GM18511 (cell line): ENCODE measurements at regions not wholly inside any gene's neighbourhood (a gene's known extent, or its start where the extent isn't known, plus 50 kb on each side); places are given as distances from the start of the nearest gene placed in this dataset.

ENCODE experiments used
- ATAC-seq: cut with Tn5 transposase; IDR thresholded peaks from one replicate; pipeline ENCODE4 v1.9.1; 2021; ENCODE audit warnings: mild to moderate bottlenecking, moderate library complexity; ENCODE audit not compliant: unreplicated experiment

DNA sequence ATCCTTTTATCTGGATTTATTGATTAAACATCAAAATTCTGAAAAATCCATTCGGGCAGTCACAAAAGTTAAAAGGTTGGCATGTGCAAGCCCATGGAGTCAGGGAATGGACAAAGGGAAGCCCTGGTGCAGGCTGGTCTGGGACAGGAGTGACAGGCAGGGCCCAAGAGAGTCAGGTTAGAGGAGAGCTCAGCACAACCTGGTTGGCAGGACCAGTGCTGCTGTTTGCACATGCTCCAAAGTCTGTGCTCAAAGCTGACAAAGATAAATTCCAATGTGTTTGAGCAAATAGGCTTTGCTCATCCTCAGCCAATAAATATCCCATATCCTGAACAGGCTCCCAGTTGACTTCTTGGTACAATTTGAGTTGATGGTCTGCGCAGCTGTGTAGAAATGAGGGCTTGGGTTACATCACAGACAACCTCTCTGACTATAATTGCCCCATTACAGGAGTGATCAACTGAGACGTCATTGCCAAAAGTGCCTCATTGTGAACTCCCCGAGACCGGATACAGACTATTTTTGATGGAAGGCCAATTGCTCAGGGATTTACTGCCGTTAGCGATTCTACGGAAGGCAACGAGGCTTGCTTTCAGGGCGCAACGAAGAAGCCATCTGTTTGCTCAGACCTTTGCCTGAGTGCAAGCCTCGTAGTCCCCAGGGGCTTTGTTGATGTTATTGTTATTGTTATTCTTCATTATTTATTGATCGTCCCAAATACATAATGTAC is 1008.1 kb upstream of the TENM3 start:
- no peak for ATAC-seq

DNA sequence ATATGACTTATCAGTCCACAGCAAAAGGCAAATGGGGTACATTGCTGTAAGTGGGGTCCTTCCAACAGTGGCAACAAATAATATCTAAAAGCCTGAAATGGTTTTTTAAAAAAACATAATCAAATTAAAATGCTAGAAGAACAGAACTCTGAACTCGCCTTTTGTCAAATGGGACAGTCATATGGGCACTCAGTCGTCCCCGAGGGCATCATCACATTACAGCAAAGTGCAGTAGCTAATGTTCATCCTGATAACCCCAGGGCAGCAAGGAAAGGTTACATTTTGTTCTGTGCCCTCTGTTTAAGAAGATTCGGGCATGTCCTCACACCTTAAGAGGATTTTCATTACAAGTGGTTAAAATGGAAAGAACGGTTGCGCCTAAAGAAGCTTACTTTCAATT is 997.9 kb upstream of the TENM3 start:
- ATAC-seq: no peak

DNA sequence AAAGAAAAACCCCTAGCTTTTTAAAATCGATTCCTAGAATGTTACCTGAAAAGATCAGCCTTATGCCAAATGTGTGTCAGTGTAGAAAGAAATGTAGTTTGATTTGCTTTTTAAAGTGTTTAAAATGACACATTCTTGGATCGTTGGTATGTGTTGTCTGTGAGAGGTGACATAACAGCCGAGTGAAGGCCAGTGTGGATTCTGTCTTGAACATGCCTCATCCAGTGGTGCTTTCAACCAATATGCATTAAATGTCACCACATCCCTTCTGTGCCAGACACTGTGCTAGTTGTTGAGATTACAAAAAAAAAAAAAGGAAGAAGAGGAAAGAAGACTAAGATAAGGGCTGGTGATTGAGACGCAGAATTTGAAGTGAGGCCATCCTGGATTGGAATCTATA is 994.2 kb upstream of the TENM3 start:
- no peak for ATAC-seq

DNA sequence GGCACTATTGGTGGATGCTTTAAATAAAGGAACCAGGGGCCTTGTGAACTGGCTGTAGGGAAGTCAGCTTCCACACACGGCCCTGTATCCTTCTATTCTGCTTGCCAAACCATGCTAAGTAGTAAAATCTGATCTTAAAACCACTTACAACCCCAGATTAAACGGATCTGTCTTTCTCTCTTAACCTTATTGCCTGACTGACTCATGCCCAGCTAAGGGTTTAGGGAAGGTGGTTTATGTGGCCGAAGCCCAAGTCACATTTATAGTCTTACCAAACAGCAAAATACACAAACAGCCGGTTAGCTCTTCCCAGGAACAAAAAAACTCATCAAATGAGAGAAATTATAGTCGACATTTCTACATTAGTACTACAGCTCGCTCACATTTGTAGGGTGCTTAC is 988.4 kb upstream of the TENM3 start:
- no peak for ATAC-seq

DNA sequence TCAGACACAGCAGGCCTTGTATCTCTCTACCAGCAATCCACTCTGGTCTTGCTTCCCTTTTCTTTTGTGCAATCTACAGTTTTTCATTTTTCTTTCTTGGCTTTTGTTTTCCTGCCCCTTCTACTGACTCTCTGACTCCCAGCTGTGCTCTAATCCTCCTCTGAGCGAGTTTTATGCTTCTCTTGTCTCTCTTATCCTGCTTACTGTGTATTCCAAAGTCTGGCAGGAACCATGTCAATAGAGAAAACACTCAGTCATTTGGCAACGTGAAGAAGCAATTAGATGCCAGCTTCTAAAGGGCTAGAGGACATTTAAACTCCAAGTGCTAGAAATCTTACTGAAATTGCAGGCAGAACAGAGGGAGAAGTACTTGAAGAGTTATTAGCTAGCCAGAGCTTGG is 984.6 kb upstream of the TENM3 start:
- ATAC-seq: no peak

DNA sequence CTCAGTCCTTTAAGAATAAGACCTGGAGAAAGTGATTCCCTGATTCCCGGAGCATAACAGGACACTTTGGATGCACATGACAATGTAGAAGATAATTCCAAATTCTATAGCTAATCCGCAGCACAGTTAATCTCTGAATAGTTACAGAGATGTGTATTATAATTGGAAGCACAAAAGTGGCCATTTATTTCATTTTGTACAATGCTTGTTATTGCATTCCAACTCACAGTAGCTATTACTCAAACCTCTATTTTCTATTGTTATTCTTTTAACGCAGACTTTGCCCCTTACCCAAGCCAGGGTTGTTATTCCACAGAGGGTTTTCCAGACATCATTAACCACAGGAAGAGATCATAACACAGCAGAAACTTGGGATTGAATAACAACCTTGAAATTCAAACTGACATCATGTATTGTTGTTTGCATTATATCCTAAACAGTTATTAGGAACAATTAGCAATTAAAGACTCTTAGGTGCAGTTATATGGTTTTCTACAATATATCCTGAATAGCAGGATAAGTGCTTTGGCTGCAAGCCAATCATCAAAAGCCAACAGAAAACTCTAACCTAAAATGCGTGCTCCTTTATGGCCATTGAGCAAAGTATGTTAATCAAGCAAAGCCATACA is 984.0 kb upstream of the TENM3 start:
- ATAC-seq: no peak

DNA sequence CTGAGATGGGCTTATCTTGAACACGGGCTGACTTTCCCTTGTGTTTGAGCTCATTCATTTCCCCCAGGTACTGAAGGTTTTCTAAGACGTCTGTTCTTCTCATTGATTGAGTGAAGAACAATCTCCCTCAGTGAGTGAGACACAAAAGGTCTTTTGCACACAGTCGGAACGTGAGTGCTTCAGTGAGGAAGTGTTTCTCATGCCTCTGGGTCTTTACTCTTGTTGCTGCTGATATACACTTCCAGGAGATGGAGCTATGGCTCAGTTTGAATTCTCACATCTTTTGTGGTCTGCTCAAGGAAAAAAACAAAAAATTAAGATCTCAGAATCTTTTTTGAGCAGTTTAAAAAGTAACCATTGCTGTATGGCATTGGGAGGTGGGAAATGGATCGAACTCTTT is 981.9 kb upstream of the TENM3 start:
- no peak for ATAC-seq

DNA sequence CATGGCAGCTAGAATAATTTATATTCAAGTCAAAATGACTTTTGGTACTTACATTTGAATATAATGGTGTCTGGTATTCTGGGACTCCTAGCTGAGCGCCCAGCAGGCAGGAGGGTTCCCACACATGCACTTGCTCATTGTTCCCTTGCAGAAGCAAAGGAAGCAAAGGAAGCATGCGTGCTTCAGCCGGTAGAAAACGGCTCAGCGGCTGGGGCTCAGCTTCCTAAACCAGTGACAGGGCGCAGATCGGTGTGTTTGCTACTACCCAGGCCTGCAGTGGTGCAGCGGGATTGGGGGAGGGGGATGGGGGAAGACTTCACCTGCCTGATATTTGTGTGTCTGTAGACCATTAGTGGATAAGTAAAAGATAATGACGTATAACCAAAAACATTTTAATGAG is 978.3 kb upstream of the TENM3 start:
- no peak for ATAC-seq

DNA sequence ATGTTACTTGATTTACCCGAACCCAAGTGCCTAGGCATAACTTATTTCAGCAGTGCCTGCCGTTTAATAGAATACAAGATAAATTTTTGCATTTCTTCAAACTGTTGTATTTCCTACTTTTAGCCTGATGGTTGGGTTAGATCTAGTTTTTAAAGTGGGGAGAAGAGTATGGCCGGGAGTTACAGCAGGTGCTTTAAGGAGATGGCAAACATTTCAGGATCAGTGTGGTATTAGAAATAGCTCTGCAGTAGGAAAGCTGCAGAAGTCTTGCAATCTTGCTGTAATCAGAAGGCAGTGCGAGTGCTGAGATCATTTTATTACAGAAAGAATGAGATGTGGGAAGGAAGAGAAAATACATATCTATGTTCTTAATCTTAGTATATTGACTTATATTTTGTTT is 977.8 kb upstream of the TENM3 start:
- ATAC-seq: no peak

DNA sequence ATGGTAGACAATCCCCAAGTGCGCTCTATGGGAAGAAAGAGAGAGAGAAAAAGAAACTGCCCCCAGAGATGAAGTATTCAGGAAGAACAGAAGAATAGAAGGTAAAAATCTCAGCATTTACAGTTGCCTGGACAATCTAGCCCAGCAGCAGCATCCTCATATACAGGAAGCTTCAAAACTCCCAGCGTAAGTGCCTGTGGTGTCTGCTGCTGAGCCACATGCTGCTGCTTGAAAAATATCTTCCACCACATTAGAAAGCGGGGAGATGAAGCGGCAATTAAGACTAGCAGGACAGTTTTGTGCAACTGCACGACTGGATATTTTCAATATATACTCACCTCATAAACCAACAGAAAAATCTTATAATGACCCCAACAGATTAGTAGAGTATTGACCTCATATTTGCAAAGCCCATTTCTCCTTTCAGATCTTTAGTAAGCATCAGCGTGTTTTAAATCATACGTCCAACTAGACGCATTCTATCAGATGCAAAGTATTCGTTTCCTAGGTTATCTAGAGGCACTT is 972.0 kb upstream of the TENM3 start:
- no peak for ATAC-seq

DNA sequence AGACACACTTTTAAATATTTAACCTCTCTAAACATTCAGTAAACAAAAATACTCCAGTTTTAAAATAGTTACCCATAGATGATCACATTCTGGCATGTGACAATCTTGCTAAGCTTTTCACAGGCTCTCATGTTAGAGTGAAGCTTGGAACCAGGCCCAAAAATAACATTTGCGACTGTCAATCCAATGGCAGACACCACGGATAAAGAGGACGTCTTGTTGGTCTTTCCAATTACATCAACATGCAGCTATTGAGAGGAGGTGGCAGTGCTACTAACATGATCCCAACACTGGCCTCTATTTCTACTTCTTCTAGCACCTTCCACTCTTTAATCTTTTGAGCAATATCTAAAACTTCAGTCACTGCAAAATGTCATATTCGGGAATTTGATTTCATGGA is 970.8 kb upstream of the TENM3 start:
- ATAC-seq: no peak

DNA sequence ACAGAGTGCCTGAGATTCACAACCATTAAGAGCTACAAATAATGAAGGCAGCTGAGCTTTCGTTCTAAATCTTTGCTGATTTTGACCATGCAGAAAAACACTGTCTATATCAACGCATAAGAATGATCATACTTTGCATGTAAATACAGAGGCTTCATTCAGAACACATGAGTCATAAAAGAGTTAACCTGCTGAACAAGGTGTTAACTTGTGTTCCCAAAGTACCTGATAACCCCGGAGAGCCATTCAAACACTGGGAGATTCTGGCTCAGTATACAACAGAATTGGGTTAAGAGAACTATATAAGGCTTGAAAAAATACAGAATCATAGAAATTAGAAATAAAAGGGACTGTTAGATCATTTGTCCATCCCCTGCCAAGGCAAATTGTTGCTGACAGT is 964.3 kb upstream of the TENM3 start:
- ATAC-seq: no peak

DNA sequence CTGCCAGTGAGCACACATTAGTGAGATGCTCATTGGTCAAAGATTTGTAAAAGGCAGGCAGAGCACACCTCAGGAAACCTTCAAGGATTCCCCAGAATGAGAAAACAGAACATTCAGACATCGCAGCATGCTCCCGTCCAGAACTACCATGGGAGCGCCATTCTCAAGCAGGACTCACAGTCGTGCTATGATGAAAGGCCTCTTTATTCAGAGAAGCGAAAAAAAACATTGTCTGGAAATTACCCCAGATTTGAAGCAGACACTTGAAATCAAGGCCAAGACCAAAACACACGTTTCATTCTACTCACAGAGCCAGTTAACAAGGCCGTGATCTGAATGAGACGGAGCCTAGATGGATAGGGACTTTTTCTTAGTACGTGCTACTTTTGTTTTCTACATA is 961.8 kb upstream of the TENM3 start:
- ATAC-seq: no peak

DNA sequence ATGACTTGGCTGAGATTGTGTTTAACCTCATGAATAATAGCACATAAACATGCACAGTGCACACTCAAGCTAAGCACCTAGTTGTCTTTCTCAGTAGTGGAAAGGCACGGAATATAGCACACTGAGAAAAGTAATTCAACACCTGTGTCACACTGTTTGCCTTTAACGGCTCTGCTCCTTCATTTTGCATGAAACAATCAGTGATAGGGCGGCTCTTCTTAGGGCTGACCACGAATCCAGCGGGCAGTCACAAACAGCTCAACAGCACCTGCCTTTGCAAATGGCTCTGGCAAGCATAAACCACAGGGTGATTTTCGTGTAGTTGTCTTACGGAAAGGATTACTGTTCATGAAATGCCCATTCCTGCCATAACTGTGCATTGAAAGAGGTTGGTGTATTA is 954.0 kb upstream of the TENM3 start:
- no peak for ATAC-seq

DNA sequence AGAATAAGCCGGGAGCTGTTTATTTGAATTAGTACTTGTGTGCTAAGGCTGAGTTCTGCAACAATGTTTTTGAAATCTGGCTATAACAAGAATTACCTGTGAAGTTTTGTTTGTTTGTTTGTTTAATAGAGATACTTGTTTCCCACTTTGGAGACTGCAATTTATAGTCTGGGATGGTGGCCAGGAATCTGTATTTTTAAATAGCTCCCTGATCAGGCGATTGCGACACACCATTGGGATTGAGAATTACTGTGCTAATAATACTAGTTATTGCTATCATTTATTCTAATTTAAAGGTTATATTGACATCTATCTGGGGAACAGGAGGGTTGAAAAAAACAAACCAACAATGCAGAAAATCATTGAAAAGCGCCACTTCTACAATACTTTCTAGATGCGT is 951.6 kb upstream of the TENM3 start:
- no peak for ATAC-seq

DNA sequence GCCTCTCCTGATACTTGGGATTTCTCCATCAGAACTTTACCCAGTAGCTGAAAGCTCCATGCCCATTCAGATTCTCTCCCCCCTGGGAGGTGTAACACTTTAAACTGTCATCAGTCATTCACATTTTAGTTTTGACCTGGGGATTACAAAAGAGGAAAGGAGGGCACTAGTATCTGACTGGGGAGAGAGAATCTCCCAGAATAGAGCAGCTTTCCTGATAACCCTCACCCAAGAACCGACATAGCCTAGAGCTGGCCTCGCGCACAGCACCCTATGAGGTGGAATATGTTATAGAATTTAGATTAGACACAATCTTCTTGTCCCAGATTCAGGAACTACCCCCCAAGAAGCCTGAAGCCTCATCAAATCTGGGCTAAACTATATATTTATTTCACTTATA is 950.2 kb upstream of the TENM3 start:
- no peak for ATAC-seq

DNA sequence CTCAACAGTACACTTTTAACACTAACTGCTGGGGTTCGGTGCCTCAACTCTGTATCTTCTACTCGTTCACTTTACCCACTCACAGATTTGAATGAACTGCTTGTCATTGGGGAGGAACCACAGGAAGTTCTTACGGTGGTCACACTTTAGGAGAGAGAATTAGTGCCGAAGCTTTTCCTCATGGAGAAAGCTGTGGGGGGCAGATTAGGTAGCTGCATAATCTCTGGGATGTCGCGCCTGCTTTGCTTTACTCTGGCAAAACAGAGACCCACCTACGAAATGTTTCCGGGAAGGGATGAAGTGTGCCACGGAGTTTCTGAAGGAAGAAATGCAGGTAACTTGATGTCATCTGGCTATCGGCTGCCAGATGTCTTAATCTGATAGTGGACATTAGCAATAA is 949.7 kb upstream of the TENM3 start:
- no peak for ATAC-seq

DNA sequence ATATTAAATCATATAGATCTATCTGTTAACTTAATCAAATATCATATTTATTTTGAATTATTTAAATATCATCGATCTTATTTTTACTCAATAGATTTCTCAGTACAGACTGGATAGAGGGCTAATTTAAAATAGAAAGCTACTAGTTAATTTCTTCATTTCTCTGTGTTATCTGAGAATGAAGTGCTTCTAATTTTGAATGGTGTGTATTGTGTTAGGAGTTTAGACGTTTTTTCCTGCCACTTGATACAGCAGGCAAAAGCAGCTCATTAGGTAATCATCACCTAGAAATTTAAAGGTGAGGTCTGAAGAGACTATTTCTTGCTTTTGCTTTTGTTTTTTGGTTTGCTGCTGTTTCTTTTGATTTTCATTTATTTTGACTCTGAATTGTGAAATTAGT is 948.8 kb upstream of the TENM3 start:
- ATAC-seq: no peak

DNA sequence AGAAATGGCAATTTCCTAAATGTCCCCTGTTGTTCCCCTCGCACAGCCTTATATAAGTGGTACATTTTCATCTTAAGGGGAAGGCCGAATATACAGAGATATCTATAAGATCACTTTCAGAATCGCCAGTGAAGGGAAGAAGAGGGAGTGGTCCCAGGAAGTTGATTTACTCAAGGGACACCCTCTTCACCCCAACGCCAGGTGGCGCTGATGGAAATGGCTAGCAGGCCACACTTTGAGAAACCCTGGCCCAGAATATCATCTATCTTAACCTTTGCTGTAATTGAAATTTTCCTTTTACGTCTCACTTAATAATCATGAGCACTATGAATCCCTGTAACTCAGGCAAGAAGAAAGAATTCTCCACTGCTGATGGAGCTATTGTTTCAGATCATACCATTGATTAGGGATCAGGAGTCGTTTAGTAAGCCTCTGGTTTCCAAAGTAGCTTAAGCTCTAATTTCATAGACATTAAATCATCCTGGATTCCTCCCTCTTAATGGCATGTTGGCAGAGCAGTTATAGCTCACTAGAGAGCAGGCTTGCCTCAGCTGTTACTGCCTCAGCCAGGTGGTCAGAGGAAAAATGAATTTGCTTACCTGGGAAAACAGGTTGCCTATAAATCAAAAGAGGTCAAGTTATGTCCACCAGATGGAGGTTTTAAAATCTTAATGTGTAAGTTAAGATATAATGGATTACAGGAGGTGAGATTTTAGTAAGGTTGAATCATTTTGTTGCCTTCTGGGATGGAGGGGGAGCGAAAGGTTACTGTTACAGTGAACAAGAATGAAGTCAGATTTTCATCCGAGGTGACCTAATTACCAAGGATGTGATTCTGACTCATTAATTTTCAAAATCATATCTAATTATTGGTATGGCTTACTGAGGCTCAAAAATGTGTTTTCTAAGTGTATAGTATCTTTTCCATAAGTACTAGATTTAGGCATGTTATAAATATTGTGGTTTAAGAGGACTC is 941.2 kb upstream of the TENM3 start:
- peak; percentile 75 for ATAC-seq

DNA sequence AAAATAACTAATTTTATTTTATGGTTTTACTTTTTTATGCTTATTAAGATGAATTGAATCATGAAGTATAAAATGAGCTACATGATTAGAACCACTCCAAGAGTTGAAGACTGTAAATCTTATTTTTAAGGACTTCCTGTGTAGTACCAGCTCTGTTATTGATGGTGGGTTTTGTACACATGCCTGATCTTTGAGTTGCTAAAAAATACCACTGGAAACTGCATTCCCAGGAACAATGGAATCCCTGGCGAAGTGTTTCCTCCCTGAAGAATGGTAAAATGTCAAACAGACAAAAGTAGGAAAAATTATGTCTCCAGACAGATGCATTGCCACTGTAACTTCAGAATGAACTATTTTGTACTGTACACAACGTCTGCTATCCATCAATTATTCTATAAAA is 935.4 kb upstream of the TENM3 start:
- ATAC-seq: no peak

DNA sequence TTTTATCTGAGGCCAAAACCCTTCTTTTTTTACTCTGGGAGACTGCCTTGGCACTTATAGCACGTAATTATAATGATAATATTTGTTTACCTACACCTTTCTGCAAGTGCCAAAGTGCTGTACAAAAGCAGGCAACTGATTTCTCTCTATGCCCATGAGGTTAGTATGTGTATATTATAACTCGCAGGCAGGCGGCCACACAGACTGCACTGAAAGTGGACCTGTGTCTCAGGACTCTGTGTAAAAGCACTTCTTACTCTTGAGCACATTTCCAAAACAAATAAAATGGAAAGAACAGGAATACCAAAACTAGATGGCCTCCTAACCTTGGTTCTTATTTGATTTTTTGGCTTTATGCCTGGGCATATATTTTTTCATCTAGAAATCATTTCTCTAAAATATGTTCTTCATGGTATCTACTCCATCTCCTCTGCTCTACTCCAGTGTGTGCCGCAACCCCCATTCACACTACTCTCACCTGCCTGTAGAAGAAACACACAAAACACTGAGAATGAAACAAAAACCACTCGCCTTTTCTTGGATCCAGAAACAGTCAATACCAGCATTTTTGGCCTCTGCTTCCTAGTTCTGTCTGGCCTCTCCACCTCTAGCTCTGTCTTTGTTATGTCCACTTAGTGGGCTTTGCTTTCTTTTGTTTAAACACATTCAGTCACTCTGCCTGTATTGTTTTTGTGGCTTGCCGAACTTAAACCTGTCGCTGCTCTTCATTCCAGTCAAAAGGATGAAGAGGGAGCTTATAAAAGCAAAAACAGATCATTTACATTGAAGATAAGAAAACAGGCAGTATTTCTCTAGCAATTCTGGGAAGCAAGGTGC is 934.5 kb upstream of the TENM3 start:
- ATAC-seq: no peak
